Natural killer cell (primary cell): ENCODE measurements at regions not wholly inside any gene's neighbourhood (a gene's known extent, or its start where the extent isn't known, plus 50 kb on each side); places are given as distances from the start of the nearest gene placed in this dataset.

Experiments
- ATAC-seq, 3 donors: fragments of 150-1000 bp in 2 of 3; fragments of 200-7000 bp in 1 of 3; cut with Tn5 transposase; 1 replicate in 1 of 3; 2 replicates in 2 of 3; pipeline ENCODE4 v1.10.0; 2021; ENCODE audit warnings: mild to moderate bottlenecking in 2 of 3, moderate library complexity in 2 of 3
- DNase-seq, 2 donors: peaks; one replicate each; pipeline versions ENCODE4 v3.0.0 to v3.0.0-alpha.2; 2013 to 2021; ENCODE audit warnings: mixed read lengths in 1 of 2
- H3K27ac ChIP-seq: one replicate; pipeline ENCODE4 v1.5.1; 2013; ENCODE audit warnings: mild to moderate bottlenecking, low read length
- H3K27me3 ChIP-seq: one replicate; pipeline ENCODE4 v1.6.1; 2013; ENCODE audit warnings: low read length; ENCODE audit not compliant: control insufficient read depth, insufficient read depth
- H3K36me3 ChIP-seq: one replicate; pipeline ENCODE4 v1.6.1; 2013; ENCODE audit warnings: low read length; ENCODE audit not compliant: control insufficient read depth, insufficient read depth
- H3K4me1 ChIP-seq: one replicate; pipeline ENCODE4 v1.6.1; 2013; ENCODE audit warnings: low read length; ENCODE audit not compliant: control insufficient read depth, insufficient read depth
- H3K4me3 ChIP-seq: one replicate; pipeline ENCODE4 v1.5.1; 2013; ENCODE audit warnings: low read length
- H3K9me3 ChIP-seq: one replicate; pipeline ENCODE4 v1.6.1; 2013; ENCODE audit warnings: low read length; ENCODE audit not compliant: control insufficient read depth, insufficient read depth
- H3K27ac Mint-ChIP-seq, 2 donors: one replicate each; pipeline ENCODE4 v1.8.0; 2022; ENCODE audit warnings: mild to moderate bottlenecking in 2 of 2, mixed read lengths in 2 of 2, moderate library complexity in 1 of 2
- H3K27me3 Mint-ChIP-seq, 2 donors: one replicate each; pipeline ENCODE4 v1.8.0; 2022; ENCODE audit warnings: low read depth in 2 of 2, mixed read lengths in 2 of 2
- H3K36me3 Mint-ChIP-seq: one replicate; pipeline ENCODE4 v1.8.0; 2022; ENCODE audit warnings: mixed read lengths
- H3K4me1 Mint-ChIP-seq, 2 donors: one replicate each; pipeline ENCODE4 v1.8.0; 2022; ENCODE audit warnings: mixed read lengths in 2 of 2
- H3K4me3 Mint-ChIP-seq: one replicate; pipeline ENCODE4 v1.8.0; 2022; ENCODE audit warnings: mild to moderate bottlenecking, moderate library complexity, mixed read lengths
- H3K9me3 Mint-ChIP-seq, 2 donors: one replicate each; pipeline ENCODE4 v1.8.0; 2022; ENCODE audit warnings: mixed read lengths in 2 of 2
- WGBS: methylation state at CpG from one replicate; pipeline ENCODE4 v1.1.7; 2013; ENCODE audit warnings: missing lambda C conversion rate; ENCODE audit not compliant: insufficient coverage; 5-methylcytosine and 5-hydroxymethylcytosine counted together
- intact Hi-C: fragments of 100-400 bp; cut with micrococcal nuclease; formaldehyde crosslinking; loops from one replicate; pipeline ENCODE4 v1.14.2; 2022
- TF ChIP-seq, protein P1 (sequence below): fragments of 200-600 bp; IDR thresholded peaks from one replicate; pipeline ENCODE4 v1.8.0; 2022; ENCODE audit warnings: antibody characterized with exemption

- TF ChIP-seq, protein P1, sequence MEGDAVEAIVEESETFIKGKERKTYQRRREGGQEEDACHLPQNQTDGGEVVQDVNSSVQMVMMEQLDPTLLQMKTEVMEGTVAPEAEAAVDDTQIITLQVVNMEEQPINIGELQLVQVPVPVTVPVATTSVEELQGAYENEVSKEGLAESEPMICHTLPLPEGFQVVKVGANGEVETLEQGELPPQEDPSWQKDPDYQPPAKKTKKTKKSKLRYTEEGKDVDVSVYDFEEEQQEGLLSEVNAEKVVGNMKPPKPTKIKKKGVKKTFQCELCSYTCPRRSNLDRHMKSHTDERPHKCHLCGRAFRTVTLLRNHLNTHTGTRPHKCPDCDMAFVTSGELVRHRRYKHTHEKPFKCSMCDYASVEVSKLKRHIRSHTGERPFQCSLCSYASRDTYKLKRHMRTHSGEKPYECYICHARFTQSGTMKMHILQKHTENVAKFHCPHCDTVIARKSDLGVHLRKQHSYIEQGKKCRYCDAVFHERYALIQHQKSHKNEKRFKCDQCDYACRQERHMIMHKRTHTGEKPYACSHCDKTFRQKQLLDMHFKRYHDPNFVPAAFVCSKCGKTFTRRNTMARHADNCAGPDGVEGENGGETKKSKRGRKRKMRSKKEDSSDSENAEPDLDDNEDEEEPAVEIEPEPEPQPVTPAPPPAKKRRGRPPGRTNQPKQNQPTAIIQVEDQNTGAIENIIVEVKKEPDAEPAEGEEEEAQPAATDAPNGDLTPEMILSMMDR = no peak
- Histone ChIP-seq H3K27ac (no peak overlapping the region), H3K4me3 (no peak overlapping the region), H3K9me3 (no peaks in the 10 kb centered on the region), H3K4me1 (no peaks in the 10 kb centered on the region), H3K27me3 (no peaks in the 10 kb centered on the region), H3K36me3 (no peaks in the 10 kb centered on the region)
- 91% methylated on average over 10 of the region's 10 CpGs for WGBS
- no peaks in the 10 kb centered on the region for H3K4me1 Mint-ChIP-seq
- intact Hi-C loops = no loop called here
- H3K4me3 Mint-ChIP-seq = no peak overlapping the region
- H3K9me3 Mint-ChIP-seq = no peaks in the 10 kb centered on the region
- H3K36me3 Mint-ChIP-seq = no peaks in the 10 kb centered on the region
- ATAC-seq = no peak
- H3K27ac Mint-ChIP-seq = no peak overlapping the region
- DNase-seq = no peak
- peaks cover 6 to 7% of the 10 kb centered on the region in 2 donors for H3K27me3 Mint-ChIP-seq
Observed at GRCh38 chr17:33977729-33978514, 277.2 kb upstream of the CCL2 start.

DNA sequence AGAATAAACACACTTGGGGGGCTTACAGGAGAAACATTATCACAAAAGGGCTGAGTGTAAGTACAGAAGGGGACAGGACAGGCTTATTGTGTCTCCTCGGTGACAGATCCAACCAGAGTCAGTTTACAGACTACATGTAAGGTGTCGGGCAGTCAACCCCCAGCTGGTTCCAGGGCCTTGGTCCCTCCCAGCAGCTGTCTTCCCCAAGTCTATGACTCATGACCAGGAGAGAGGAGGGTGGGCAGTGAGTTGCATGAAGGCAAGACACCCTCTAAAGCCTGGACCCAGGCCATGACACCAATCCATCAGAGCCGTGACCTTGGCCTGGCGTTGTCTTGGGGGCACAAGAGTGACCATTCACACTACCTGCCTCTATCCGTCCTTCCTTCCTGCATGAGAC, 276.2 kb upstream of the CCL2 start:
- ATAC-seq = no peak
- no peaks in the 10 kb centered on the region for H3K9me3 ChIP-seq
- H3K36me3 Mint-ChIP-seq = no peaks in the 10 kb centered on the region
- peaks cover 4 to 5% of the 10 kb centered on the region in 2 donors for H3K27me3 Mint-ChIP-seq
- H3K4me3 Mint-ChIP-seq = no peak overlapping the region
- H3K9me3 Mint-ChIP-seq = no peaks in the 10 kb centered on the region
- H3K4me3 ChIP-seq = no peak overlapping the region
- TF ChIP-seq, protein P1 = no peak
- H3K27me3 ChIP-seq = no peaks in the 10 kb centered on the region
- no peaks in the 10 kb centered on the region for H3K4me1 ChIP-seq
- no peak for DNase-seq
- 91% methylated on average over 5 of the region's 5 CpGs for WGBS
- intact Hi-C loops = no loop called here
- H3K27ac Mint-ChIP-seq = no peak overlapping the region
- H3K4me1 Mint-ChIP-seq = no peaks in the 10 kb centered on the region
- H3K36me3 ChIP-seq = no peaks in the 10 kb centered on the region
- no peak overlapping the region for H3K27ac ChIP-seq

GRCh38 chr17:33980193-33980592, 274.9 kb upstream of the CCL2 start:
- TF ChIP-seq, protein P1 = no peak
- WGBS = 62% methylated on average over 1 of the region's 2 CpGs
- Histone ChIP-seq H3K27ac (no peak overlapping the region), H3K27me3 (no peaks in the 10 kb centered on the region), H3K9me3 (no peaks in the 10 kb centered on the region), H3K36me3 (no peaks in the 10 kb centered on the region), H3K4me3 (no peak overlapping the region), H3K4me1 (no peaks in the 10 kb centered on the region)
- no peaks in the 10 kb centered on the region for H3K9me3 Mint-ChIP-seq
- H3K4me3 Mint-ChIP-seq = no peak overlapping the region
- peaks cover 0 to 7% of the 10 kb centered on the region in 2 donors for H3K27me3 Mint-ChIP-seq
- intact Hi-C loops = no loop called here
- no peaks in the 10 kb centered on the region for H3K4me1 Mint-ChIP-seq
- DNase-seq (no peak), ATAC-seq (no peak)
- H3K27ac Mint-ChIP-seq = no peak overlapping the region
- H3K36me3 Mint-ChIP-seq = no peaks in the 10 kb centered on the region
